HG03442 (cell line): ENCODE measurements at regions not wholly inside any gene's neighbourhood (a gene's known extent, or its start where the extent isn't known, plus 50 kb on each side); places are given as distances from the start of the nearest gene placed in this dataset.
"Not testable (repeated sequence)": the region's sequence is repeated elsewhere in the genome, so short reads cannot be mapped to it uniquely, and the experiment has no call there.

Source experiments
- ATAC-seq: cut with Tn5 transposase; IDR thresholded peaks from one replicate; pipeline ENCODE4 v1.9.1; 2021; ENCODE audit warnings: mild to moderate bottlenecking, moderate library complexity; ENCODE audit not compliant: unreplicated experiment

- no peak for ATAC-seq
Observed at GRCh38 chr15:100764778-100765466, 114.7 kb upstream of the ALDH1A3 start.

DNA sequence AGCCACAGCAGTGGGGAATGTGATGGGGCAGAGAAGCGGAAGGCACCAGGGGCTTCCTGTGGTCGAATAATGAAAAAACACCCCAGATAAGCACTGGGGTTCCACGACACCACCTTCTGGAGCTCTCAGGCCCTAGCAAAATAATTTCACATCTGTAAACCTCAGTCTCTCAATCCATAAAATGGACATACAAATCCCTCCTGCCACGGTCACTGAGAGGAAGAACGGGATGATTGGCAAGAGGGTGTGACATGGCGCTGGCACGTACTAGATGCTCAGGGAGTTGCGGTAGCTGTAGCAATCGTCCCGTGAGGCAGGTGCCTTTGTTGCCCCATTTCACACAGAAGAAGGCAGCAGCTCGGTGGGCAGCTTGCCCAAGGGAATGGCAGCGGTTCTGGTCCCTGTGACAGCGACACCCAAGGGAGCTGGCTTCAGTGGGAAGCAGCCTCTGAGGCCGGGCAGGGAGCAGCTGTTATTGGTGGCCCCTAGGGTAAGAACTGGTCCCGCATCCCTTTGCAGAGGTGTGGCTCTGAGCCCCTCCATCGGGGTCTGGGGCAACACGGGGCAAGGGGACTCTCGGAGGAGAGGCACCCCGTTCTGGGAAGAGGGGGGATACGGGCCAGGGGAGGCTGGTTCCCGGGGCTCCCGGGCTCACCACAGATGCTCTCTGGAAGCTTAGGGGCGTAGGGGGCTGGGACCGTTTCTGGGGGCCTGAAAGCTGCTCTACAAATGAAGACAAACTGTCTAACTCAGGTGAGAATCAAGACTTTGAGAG, 114.0 kb upstream of the ALDH1A3 start:
- no peak for ATAC-seq

- ATAC-seq: no peak
Observed at GRCh38 chr15:100766243-100767000, 113.2 kb upstream of the ALDH1A3 start.

GRCh38 chr15:100767001-100767825, 112.4 kb upstream of the ALDH1A3 start:
- no peak for ATAC-seq

DNA sequence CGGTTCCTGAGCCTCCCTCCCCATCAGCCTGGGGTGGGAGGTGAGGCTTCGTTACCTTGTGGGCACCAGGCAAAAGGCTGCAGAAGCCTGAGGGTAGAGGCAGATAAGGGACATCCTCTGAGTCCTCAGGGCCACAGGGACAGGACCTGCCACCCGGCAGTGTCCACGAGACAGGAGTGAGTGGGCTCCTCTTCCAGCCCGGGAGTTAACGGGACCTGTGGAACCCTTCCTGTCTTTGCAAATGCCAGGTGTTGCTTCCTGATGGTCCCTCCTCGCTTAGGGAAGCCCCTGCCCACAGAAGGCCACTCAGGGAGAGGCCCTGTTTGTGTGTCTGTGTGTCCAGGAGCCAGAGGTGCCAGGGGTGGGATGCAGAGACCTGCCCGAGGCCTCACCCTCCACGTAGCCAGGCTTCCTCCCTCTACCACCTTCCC, 111.1 kb upstream of the ALDH1A3 start:
- ATAC-seq: no peak

DNA sequence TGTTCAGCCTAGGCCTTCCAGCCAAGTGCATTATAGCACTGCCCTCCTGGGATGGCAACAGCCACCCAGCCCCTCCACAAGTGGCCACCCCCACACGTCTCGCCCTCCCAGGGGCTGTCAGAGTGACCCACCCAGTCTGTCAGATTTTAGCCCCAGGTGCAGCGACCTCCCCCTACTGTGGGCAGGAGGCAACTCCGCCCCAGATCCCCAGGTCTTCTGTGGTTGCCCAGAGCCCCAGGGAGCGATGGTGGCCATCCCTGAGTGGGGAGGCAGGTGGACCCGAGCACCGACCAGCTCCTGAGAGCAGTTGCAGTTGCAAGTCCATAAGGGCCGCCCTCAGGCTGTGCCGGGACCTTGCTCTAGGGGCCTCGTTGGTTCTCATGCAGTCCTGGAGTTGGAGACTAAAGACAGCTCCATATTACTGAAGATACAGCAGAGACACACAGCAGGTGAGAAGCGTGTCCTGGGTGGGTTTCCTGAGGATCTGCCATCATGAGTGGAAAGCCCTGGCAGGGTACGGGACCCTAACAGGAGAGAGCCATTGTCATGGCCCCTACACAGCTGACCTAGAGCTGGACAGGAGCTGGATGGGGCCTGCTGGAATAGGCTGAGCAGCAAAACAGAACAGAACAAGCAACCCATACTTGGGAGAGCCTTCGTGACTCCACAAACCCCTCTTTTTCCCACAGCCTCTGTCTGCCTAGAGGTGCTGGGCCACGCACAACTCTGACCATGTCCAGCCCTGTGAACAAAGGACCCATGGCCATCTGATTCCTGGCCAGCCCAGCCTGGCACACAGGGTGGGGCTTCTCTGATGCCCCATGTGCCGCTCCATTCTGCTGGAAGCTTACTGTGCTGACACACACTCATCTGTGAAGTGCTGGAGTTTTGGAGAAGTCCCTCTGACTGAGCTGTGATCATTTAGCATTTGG, 110.3 kb upstream of the ALDH1A3 start:
- no peak for ATAC-seq

GRCh38 chr15:100769975-100770340, 109.7 kb upstream of the ALDH1A3 start:
- no peak for ATAC-seq

DNA sequence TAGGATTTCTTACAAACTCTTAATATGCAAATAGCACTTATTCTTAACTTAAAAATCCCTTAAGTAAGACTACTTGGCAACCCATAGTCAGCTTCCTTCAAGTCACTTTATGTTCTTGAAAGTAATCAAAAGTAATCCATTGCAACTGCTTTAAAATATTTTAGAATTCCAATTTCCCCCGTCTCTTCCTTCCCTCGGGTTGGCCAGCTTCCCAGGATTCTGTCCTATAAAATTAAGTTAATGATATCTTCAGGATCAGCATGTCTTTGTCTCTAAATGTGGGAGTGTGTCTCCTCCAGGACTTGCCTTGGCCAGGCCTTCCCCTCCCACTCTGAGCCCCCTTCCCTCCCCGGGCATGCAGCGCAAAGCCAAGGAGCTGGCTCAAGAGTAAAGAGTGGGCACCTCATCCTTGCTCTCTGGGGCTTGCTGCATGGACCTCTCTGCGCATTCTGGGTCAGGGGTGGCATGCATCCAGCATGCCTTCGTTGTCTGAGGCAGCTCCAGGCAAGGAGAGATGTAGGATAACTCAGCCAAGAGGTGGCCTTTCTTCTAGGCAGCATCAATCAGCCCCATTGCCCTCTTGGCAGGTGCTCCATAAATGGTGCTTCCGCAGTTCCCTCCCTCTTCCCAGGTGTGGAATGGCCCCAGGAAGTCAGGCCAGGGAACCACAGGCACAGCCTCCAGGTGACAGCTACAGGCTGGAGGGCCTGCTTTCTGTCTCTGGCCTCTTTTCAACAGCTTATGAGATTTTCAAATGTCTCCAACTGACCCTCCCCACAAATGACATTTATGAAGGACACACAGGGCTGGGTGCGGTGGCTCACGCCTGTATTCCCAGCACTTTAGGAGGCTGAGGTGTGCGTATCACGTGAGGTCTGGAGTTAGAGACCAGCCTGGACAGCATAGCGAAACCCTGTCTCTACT, 108.7 kb upstream of the ALDH1A3 start:
- no peak for ATAC-seq

DNA sequence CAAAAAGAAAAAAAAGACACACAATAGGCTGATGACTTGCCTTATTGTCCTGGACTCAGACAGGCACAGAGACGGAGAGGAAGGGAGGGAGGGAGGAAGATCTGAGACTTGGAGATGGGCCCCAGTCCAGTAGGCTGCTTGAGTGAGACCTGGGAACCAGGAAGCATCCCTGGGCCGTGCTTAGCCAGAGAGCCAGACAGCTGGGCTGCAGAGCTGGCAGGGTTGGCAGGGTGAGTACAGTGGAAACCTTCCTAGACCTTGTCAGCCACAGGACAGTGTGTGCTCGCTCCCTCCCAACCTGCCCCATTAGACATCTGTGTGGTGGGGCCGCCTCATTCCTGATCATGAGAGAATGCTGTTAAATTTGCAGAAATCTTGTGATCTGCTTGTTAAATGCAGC, 107.9 kb upstream of the ALDH1A3 start:
- ATAC-seq: no peak

- no peak for ATAC-seq
Observed at GRCh38 chr15:100772478-100772877, 107.2 kb upstream of the ALDH1A3 start.

DNA sequence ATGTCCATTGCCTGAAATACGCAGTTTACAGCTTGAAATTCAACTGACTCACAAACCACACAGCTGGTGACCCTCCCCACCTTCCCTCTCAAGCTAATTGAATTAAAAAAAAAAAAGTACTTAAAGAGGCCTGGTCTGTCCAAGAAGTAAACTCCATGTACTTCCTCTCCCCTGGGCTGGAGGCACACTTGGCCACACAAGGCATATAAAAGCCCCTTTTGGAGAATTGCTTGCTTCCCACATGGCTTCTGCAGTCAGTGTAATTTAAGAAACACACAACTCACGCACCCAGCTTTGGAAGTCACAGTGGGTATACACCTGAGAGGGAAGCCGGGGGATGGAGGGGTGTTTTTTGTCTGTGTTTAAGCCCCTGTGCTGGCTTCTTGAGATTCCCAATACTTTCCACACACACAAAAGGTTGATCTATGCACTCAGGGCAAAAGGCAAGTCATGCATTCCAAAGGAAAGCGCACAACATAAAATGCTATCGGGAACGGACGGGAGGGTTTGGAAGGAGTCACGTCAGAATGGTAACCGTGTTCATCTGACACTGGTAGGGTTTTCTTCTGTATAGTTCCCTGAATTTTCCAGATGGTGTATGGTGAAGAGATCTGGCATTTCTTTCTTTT, 106.6 kb upstream of the ALDH1A3 start:
- ATAC-seq: no peak

GRCh38 chr15:100774044-100774443, 105.6 kb upstream of the ALDH1A3 start:
- ATAC-seq: not testable (repeated sequence)

DNA sequence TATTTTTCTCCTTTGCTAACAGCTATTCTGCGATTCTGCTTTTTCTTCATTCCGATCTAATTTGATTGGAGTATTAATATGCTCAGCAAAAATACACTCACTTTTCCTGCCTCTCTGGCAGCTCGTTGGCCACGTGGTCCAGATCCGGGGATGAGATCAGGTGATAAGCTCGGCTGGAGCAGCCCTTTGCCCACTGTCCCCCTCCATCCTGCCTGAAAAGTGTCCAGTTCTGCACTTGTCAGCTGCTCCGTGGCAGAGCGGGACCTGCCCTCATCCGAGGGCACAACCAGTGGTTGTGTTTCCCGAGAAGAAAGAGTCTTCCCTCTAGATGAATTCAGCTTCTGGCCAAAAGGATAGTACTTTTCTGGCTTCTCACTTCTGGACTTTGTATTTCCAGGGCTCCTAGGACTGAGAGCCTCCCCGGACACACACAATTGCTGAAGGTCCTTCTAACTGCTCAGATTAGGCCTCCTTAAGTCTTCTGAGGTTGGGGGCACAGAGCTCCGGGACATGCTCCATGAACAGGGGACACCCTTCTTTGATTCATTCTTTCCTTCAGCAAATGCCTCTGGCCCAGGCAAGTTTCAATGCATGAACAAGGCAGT, 103.9 kb upstream of the ALDH1A3 start:
- ATAC-seq: no peak

GRCh38 chr15:100777821-100778220, 101.8 kb upstream of the ALDH1A3 start:
- no peak for ATAC-seq

GRCh38 chr15:100778831-100779288, 100.8 kb upstream of the ALDH1A3 start:
- no peak for ATAC-seq

DNA sequence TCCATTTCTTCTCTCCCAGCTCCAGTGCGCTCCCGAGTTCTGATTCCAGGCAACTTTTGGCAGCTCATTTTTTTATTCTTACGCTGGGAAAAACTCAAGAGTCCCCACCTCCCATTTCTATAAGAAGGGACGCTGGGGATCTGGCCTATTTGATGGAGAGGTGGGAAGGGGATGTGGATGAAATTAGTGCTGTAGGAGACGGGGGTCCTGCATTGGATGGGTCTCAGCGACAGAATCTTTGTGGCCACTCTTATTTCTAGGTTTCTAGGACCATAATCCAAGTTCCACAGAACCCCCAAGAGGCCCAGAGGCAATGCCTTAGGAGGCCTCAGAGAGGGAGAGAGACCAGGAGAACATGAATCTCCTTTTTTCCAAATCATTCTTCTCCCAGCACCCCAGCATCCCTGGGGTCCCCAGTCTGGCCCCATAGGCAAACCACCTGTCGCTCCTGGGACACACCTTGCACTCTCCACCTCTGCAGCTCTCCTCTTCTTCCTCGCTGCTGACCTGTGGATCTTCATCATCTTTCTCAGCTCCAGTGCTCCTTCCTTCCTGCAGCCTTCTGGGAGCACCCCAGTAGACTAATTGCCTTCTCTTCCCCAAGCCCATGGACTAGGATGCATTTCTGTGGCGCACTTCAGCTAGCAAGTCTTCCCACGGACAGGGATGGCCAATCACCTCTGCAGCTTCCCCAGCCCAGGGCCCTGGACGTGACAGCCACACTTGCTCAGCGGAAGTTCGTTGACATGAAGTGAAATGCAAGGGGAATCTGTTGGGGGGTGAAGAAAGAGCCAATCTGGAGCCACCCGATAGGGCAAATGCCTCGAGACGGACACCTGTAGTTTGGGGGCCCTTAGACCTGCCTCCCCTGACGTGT, 100.1 kb upstream of the ALDH1A3 start:
- ATAC-seq: no peak
